Adrenal gland (tissue), 9 donors: ENCODE measurements at regions not wholly inside any gene's neighbourhood (a gene's known extent, or its start where the extent isn't known, plus 50 kb on each side); places are given as distances from the start of the nearest gene placed in this dataset.

Experiments
- DNase-seq, 7 donors: peaks; one replicate each; pipeline ENCODE4 v3.0.0-alpha.2; 2019 to 2020
- H3K27ac ChIP-seq, 5 donors: fragments of 200-600 bp; sonication (generic) in 4 of 5; 1 replicate in 3 of 5; 2 replicates in 2 of 5; pipeline versions ENCODE4 v1.5.1 to v1.8.0; 2016 to 2020; ENCODE audit warnings: mild to moderate bottlenecking in 1 of 5
- H3K27me3 ChIP-seq: fragments of 200-600 bp; 2 replicates; pipeline ENCODE4 v1.8.0; 2021
- H3K36me3 ChIP-seq, 2 donors: fragments of 200-600 bp; replicated peaks in 1 of 2; 1 replicate in 1 of 2; 2 replicates in 1 of 2; pipeline versions ENCODE4 v1.5.1 to v1.8.0; 2018 to 2022
- H3K4me1 ChIP-seq, 2 donors: fragments of 200-600 bp; replicated peaks in 1 of 2; 1 replicate in 1 of 2; 2 replicates in 1 of 2; pipeline versions ENCODE4 v1.5.1 to v1.8.0; 2018 to 2021
- H3K4me3 ChIP-seq, 4 donors: fragments of 200-600 bp; sonication (generic) in 3 of 4; one replicate each; pipeline ENCODE4 v1.5.1; 2016 to 2018
- H3K9me3 ChIP-seq, 3 donors: fragments of 200-600 bp; sonication (generic) in 1 of 3; replicated peaks in 1 of 3; 1 replicate in 2 of 3; 2 replicates in 1 of 3; pipeline versions ENCODE4 v1.5.1 to v1.8.0; 2016 to 2021
- CTCF ChIP-seq, 6 experiments: fragments of 450-650 bp in 4 of 6; fragments of 200-600 bp in 2 of 6; sonication (generic) in 1 of 6; IDR thresholded peaks; 1 replicate in 5 of 6; 2 replicates in 1 of 6; pipeline versions ENCODE4 v1.5.1 to v1.8.0; 2016 to 2021; ENCODE audit warnings: antibody characterized with exemption in 6 of 6, mild to moderate bottlenecking in 2 of 6, moderate library complexity in 1 of 6
- POLR2A ChIP-seq, 2 donors: fragments of 450-650 bp; IDR thresholded peaks; one replicate each; pipeline ENCODE4 v1.6.1; 2017; ENCODE audit warnings: antibody characterized with exemption in 2 of 2, mild to moderate bottlenecking in 2 of 2, moderate library complexity in 1 of 2
- WGBS, 4 donors: extraction: QIAGEN DNeasy Blood & Tissue Kit in 2 of 4; methylation state at CpG; one replicate each; pipeline versions ENCODE4 v1.1.5 to v1.1.7; 2013 to 2017; 5-methylcytosine and 5-hydroxymethylcytosine counted together
- intact Hi-C, 2 donors: fragments of 100-400 bp; cut with DNase I; formaldehyde crosslinking; loops; one replicate each; pipeline versions ENCODE4 v1.14.1 to v1.15.0; 2022 to 2023
- donor health status: healthy with polysubstance abuse.
- donor health status: Bipolar disorder and iron deficiency.
- donor health status: DM: yes; HTN: yes; CAD: no.
- donor health status: DM: no; HTN: no; CAD: no.
- donor health status: DM: no; HTN: no; CAD: no.

DNA sequence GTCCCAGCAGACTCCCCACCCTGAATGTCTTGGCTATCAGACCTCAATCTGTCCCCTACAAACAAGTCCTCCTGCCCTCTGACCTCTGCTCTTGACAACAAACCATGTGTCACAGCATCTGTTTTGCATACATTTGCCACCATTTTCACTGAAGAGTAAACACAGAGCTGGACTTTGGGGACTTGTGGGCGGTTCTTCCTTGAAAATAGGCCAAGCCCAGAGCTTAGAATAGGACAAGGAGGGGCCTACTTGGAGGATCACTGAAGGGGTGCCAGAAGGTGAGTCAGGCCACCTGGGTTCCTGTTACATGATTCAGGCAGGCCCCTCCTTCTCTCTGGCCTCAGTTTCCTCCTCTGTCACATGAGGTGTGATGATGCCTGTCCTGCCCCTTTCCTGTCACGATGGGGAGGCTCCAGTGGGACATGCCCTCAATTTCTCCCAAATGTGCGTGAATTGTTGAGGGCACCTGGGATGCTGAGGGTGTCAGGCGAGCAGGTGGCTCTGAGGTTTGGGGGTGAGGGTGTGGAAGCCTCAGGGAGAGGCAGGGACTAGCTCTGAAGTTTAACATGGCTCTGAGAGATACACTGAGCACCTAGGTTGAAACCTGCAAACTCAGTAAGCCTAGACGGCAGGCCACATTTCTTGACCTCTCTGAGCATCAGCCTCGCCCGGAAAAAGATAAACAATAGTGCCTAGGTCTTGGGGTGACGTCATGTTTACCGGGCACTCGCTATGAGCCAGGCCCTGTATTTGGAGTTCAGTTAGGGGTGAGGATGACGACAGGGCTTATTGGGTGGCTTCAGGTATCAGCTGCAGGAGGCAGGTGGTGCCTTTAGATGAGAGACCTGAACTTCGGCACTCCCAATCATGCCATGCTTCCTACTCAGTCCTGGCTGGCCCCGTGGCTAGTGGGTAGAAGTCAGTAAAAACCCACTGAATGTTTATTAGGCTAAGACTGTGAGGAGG is 107.6 kb upstream of the PITX1 start:
- no peaks in the 10 kb centered on the region for H3K27me3 ChIP-seq
- intact Hi-C loops, result no loop called here
- peak overlapping the region in 1 of 5 donors; percentile 45 for H3K27ac ChIP-seq
- DNase-seq, result peak in 1 of 7 donors; percentile 38
- no peaks in the 10 kb centered on the region for H3K4me1 ChIP-seq
- no peaks in the 10 kb centered on the region for H3K9me3 ChIP-seq
- H3K4me3 ChIP-seq, result no peak overlapping the region
- H3K36me3 ChIP-seq, result no peaks in the 10 kb centered on the region
- no peak for TF ChIP-seq CTCF (IDR thresholded peaks at IDR 0.05)
- TF ChIP-seq POLR2A (IDR thresholded peaks at IDR 0.05), result no peak
- whole genome bisulfite sequencing, 4 donors, result 86 to 90% (median 89%) methylated on average over 9 to 13 of the region's 13 CpGs

DNA sequence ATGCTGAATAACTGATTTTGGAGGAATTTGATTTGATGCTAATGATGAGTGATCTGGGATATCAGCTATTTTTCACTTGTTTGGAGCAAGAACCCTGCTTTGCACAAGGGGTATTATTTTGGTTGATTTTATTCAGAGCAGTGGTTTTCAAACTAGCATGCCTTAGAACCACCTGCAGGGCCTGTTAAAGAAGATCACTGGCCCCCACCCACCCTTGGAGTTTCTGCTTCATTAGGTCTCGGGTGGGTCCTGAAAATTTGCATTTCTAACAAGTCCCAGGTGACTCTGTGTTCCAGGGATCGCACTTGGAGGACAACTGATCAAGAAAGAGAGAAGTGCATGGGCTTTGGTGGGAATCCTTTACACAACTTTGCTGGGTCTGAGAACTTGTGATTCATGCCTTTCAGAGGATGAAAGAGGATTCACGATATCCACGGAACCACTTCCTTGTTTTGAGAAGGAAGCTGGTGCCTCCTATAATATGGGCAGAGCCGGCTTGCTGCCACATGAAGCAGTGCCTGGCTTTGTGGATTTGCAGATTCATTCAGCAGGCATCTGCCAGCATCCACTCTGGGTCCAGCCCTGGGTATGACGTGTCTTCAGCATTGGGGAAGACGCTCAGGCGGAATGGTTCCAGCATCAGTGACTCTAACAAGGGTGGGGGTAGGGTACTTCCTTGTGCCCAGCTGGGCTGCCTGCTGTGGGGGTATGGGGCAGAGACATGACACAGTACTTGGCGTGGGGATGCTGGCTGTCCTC is 106.6 kb upstream of the PITX1 start:
- no peaks in the 10 kb centered on the region for H3K4me1 ChIP-seq
- H3K36me3 ChIP-seq, result no peaks in the 10 kb centered on the region
- intact Hi-C loops, result no loop called here
- no peaks in the 10 kb centered on the region for H3K27me3 ChIP-seq
- no peak overlapping the region for H3K4me3 ChIP-seq
- TF ChIP-seq POLR2A (IDR thresholded peaks at IDR 0.05), result no peak
- no peak for TF ChIP-seq CTCF (IDR thresholded peaks at IDR 0.05)
- peak in 4 of 7 donors; percentile 39 to 58 (median 46) for DNase-seq
- peak overlapping the region in 1 of 5 donors; percentile 45 for H3K27ac ChIP-seq
- WGBS, 4 donors, result 68 to 83% (median 75%) methylated on average over 6 to 9 of the region's 9 CpGs
- no peaks in the 10 kb centered on the region for H3K9me3 ChIP-seq

DNA sequence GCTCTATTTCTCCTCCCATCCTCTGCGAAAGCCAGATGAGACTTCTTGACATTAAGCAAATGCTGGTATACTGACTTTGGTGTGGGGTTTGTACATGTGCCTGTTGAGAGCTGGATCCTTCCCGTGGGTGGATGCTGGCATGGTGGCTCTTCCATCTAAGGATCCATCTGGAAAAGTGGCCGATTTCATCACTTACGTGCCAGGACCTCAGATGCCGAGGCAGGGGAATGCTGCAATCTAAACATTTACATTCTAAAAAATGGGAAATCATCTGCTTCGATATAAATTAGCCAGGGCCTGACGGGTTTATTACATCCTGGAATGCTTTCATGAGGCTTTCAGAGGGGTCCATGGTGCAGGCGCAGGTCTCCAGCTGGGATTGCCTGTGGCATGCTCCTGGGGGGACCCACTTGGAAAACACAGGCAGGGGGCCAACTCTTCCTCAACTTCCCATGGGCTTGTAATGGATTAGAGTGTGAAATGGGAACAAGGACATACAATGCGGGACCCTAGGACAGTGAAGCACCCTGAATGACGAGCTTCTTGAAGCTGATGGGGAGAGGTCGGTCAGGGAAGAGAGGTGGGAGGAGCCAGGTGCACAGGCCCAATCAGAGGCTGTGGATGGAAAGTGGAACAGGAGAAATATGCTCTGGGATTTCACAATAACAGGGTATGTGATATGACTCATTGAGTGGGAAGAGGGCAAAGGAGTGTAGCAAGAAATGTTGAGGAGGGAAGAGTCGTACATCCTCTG is 105.5 kb upstream of the PITX1 start:
- H3K4me3 ChIP-seq, result no peak overlapping the region
- H3K27me3 ChIP-seq, result no peaks in the 10 kb centered on the region
- H3K9me3 ChIP-seq, result no peaks in the 10 kb centered on the region
- DNase-seq, result peak in 3 of 7 donors; percentile 27 to 45 (median 35)
- WGBS, 4 donors, result 65 to 69% (median 67%) methylated on average over 11 to 12 of the region's 12 CpGs
- H3K36me3 ChIP-seq, result no peaks in the 10 kb centered on the region
- no peaks in the 10 kb centered on the region for H3K4me1 ChIP-seq
- intact Hi-C loops, result no loop called here
- no peak overlapping the region for H3K27ac ChIP-seq
- no peak for TF ChIP-seq POLR2A (IDR thresholded peaks at IDR 0.05)
- TF ChIP-seq CTCF (IDR thresholded peaks at IDR 0.05), result no peak
